Bronchial epithelial cell (primary cell): ENCODE measurements at regions not wholly inside any gene's neighbourhood (a gene's known extent, or its start where the extent isn't known, plus 50 kb on each side); places are given as distances from the start of the nearest gene placed in this dataset.

ENCODE experiments used
- DNase-seq: peaks from one replicate; pipeline ENCODE4 v3.0.0-alpha.2; 2010; ENCODE audit warnings: low read depth
- FAIRE-seq: peaks from 2 replicates; lab custom pipeline; 2011; peaks lifted over from hg19 to GRCh38; lab: Jason Lieb, UNC
- H3K27me3 ChIP-seq: 2 replicates; pipeline ENCODE4 v1.5.1; 2011; ENCODE audit warnings: low read length; ENCODE audit not compliant: control insufficient read depth, insufficient read depth
- H3K36me3 ChIP-seq: 2 replicates; pipeline ENCODE4 v1.5.1; 2011; ENCODE audit warnings: low read length; ENCODE audit not compliant: control insufficient read depth, insufficient read depth
- H3K4me3 ChIP-seq: 2 replicates; pipeline ENCODE4 v1.5.1; 2011; ENCODE audit warnings: mild to moderate bottlenecking, low read depth, low read length, control low read depth
- CTCF ChIP-seq: IDR thresholded peaks from 2 replicates; pipeline ENCODE4 v1.5.1; 2011; ENCODE audit warnings: mild to moderate bottlenecking, moderate library complexity, low read length, control low read depth, inconsistent platforms; ENCODE audit not compliant: insufficient read depth, severe bottlenecking

- H3K27me3 ChIP-seq, result no peaks in the 10 kb centered on the region
- DNase-seq (no peak), FAIRE-seq (no peak)
- TF ChIP-seq CTCF, result no peak
- H3K4me3 ChIP-seq, result no peak overlapping the region
- H3K36me3 ChIP-seq, result no peaks in the 10 kb centered on the region
Observed at GRCh38 chr6:20326422-20326728, 75.3 kb upstream of the E2F3 start.

- FAIRE-seq (no peak), DNase-seq (no peak)
- Histone ChIP-seq H3K4me3 (no peak overlapping the region), H3K36me3 (no peaks in the 10 kb centered on the region), H3K27me3 (no peaks in the 10 kb centered on the region)
- TF ChIP-seq CTCF, result no peak
Observed at GRCh38 chr6:20327141-20327540, 74.5 kb upstream of the E2F3 start.

- H3K27me3 ChIP-seq, result no peaks in the 10 kb centered on the region
- H3K36me3 ChIP-seq, result no peaks in the 10 kb centered on the region
- FAIRE-seq (no peak), DNase-seq (no peak)
- H3K4me3 ChIP-seq, result no peak overlapping the region
- TF ChIP-seq CTCF, result no peak
Observed at GRCh38 chr6:20328266-20328923, 73.3 kb upstream of the E2F3 start.

- Histone ChIP-seq H3K27me3 (no peaks in the 10 kb centered on the region), H3K4me3 (no peak overlapping the region), H3K36me3 (no peaks in the 10 kb centered on the region)
- FAIRE-seq (no peak), DNase-seq (no peak)
- no peak for TF ChIP-seq CTCF
Observed at GRCh38 chr6:20328924-20329300, 72.8 kb upstream of the E2F3 start.

GRCh38 chr6:20331042-20331441 lies 70.6 kb upstream of the E2F3 start:
- H3K36me3 ChIP-seq, result no peaks in the 10 kb centered on the region
- H3K27me3 ChIP-seq, result no peaks in the 10 kb centered on the region
- no peak overlapping the region for H3K4me3 ChIP-seq
- DNase-seq (no peak), FAIRE-seq (no peak)
- TF ChIP-seq CTCF, result no peak

- Histone ChIP-seq H3K36me3 (no peaks in the 10 kb centered on the region), H3K4me3 (no peak overlapping the region), H3K27me3 (no peaks in the 10 kb centered on the region)
- no peak for TF ChIP-seq CTCF
- FAIRE-seq (no peak), DNase-seq (no peak)
Observed at GRCh38 chr6:20331625-20332024, 70.1 kb upstream of the E2F3 start.
